Transverse colon (tissue), 4 donors: ENCODE measurements at regions not wholly inside any gene's neighbourhood (a gene's known extent, or its start where the extent isn't known, plus 50 kb on each side); places are given as distances from the start of the nearest gene placed in this dataset.

Experiments
- CTCF ChIP-seq, 5 experiments: fragments of 200-600 bp in 3 of 5; fragments of 450-650 bp in 2 of 5; sonication (generic) in 3 of 5; IDR thresholded peaks; 1 replicate in 2 of 5; 2 replicates in 3 of 5; pipeline ENCODE4 v1.5.1; 2016 to 2017; ENCODE audit warnings: antibody characterized with exemption in 5 of 5, inconsistent platforms in 3 of 5, mild to moderate bottlenecking in 2 of 5, moderate library complexity in 1 of 5
- EP300 ChIP-seq: sonication (generic); formaldehyde crosslinking; IDR thresholded peaks from one replicate; pipeline ENCODE4 v1.6.1; 2017; ENCODE audit warnings: antibody characterized with exemption, low read depth
- POLR2A ChIP-seq: fragments of 450-650 bp; IDR thresholded peaks from one replicate; pipeline ENCODE4 v1.6.1; 2016; ENCODE audit warnings: antibody characterized with exemption, mild to moderate bottlenecking, moderate library complexity
- POLR2AphosphoS5 ChIP-seq, 3 donors: sonication (generic); formaldehyde crosslinking; IDR thresholded peaks; one replicate each; pipeline ENCODE4 v1.6.1; 2016; ENCODE audit warnings: antibody characterized with exemption in 3 of 3

DNA sequence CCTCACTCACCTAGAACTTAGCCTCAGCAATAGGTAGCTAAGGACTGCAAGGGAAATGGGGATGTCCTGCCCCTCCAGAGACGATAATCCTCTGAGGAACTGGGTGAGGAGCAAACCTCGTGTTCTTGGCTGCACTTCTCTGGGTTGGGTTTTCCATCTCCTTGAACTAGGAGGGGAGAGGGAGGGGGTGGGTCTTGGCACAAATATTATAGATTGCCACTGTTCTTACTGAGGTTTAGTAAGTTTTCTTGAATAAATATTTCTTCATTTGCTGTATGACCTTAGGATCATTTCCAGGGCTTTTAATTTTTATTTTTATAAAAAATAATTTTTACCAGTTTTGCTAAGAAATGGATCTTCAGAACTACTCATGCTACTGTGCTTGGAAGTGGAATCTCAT lies 406.7 kb upstream of the FZD8 start:
- TF ChIP-seq POLR2A, result no peak
- no peak for TF ChIP-seq CTCF (IDR thresholded peaks at IDR 0.05)
- TF ChIP-seq EP300, result no peak
- TF ChIP-seq POLR2AphosphoS5 (IDR thresholded peaks at IDR 0.05), result no peak
